Neuronal stem cell (in vitro differentiated cells): ENCODE measurements at regions not wholly inside any gene's neighbourhood (a gene's known extent, or its start where the extent isn't known, plus 50 kb on each side); places are given as distances from the start of the nearest gene placed in this dataset.
A peak's percentile ranks its signal among the peaks of the same experiment; 100 is the strongest.
"Not testable (repeated sequence)": the region's sequence is repeated elsewhere in the genome, so short reads cannot be mapped to it uniquely, and the experiment has no call there.

Experiments
- DNase-seq: peaks from one replicate; pipeline ENCODE4 v3.0.0-alpha.2; 2013; ENCODE audit warnings: low spot score
- H2AFZ ChIP-seq: one replicate; pipeline ENCODE4 v1.6.1; 2013; ENCODE audit warnings: mild to moderate bottlenecking, low read length, inconsistent platforms
- H2AK5ac ChIP-seq: 2 replicates; pipeline ENCODE4 v1.6.1; 2013; ENCODE audit warnings: low read depth, mild to moderate bottlenecking, inconsistent platforms, low read length, moderate library complexity, mixed read lengths
- H2BK120ac ChIP-seq: 2 replicates; pipeline ENCODE4 v1.6.1; 2013; ENCODE audit warnings: low read depth, mild to moderate bottlenecking, inconsistent platforms, low read length, moderate library complexity, mixed read lengths
- H2BK12ac ChIP-seq: one replicate; pipeline ENCODE4 v1.6.1; 2013; ENCODE audit warnings: low read length, inconsistent platforms
- H2BK15ac ChIP-seq: 2 replicates; pipeline ENCODE4 v1.6.1; 2013; ENCODE audit warnings: mild to moderate bottlenecking, low read length, inconsistent platforms, mixed read lengths
- H2BK5ac ChIP-seq: one replicate; pipeline ENCODE4 v1.6.1; 2013; ENCODE audit warnings: inconsistent platforms, mild to moderate bottlenecking, low read length, moderate library complexity
- H3K14ac ChIP-seq: one replicate; pipeline ENCODE4 v1.6.1; 2013; ENCODE audit warnings: low read length, inconsistent platforms
- H3K18ac ChIP-seq: 2 replicates; pipeline ENCODE4 v1.6.1; 2013; ENCODE audit warnings: low read length, inconsistent platforms
- H3K23ac ChIP-seq: 2 replicates; pipeline ENCODE4 v1.6.1; 2013; ENCODE audit warnings: low read depth, mild to moderate bottlenecking, mixed read lengths, low read length, inconsistent platforms; ENCODE audit not compliant: poor library complexity
- H3K27ac ChIP-seq: replicated peaks from 3 replicates; pipeline ENCODE4 v1.5.1; 2013; ENCODE audit warnings: low read length, inconsistent platforms
- H3K27me3 ChIP-seq, 3 experiments: 2 replicates each; pipeline ENCODE4 v1.6.1; 2013; ENCODE audit warnings: low read length in 3 of 3, mild to moderate bottlenecking in 2 of 3, inconsistent platforms in 1 of 3, low read depth in 1 of 3, mixed read lengths in 1 of 3, moderate library complexity in 1 of 3; ENCODE audit not compliant: control insufficient read depth in 3 of 3, insufficient read depth in 3 of 3
- H3K36me3 ChIP-seq, 2 donors: replicated peaks in 1 of 2; 2 replicates each; pipeline ENCODE4 v1.6.1; 2013; ENCODE audit warnings: low read length in 2 of 2; ENCODE audit not compliant: control insufficient read depth in 2 of 2, insufficient read depth in 2 of 2
- H3K4ac ChIP-seq: 2 replicates; pipeline ENCODE4 v1.6.1; 2013; ENCODE audit warnings: inconsistent platforms, mild to moderate bottlenecking, low read length, moderate library complexity
- H3K4me1 ChIP-seq, 2 donors: 1 replicate in 1 of 2; 2 replicates in 1 of 2; pipeline ENCODE4 v1.6.1; 2013; ENCODE audit warnings: low read length in 2 of 2, low read depth in 1 of 2; ENCODE audit not compliant: control insufficient read depth in 2 of 2, insufficient read depth in 1 of 2
- H3K4me2 ChIP-seq: one replicate; pipeline ENCODE4 v1.6.1; 2013; ENCODE audit warnings: mild to moderate bottlenecking, low read length, inconsistent platforms; ENCODE audit not compliant: insufficient read depth, poor library complexity, severe bottlenecking
- H3K4me3 ChIP-seq, 2 donors: 2 replicates each; pipeline ENCODE4 v1.5.1; 2013; ENCODE audit warnings: low read length in 2 of 2, mild to moderate bottlenecking in 2 of 2, inconsistent platforms in 1 of 2, moderate library complexity in 1 of 2
- H3K79me1 ChIP-seq: one replicate; pipeline ENCODE4 v1.6.1; 2013; ENCODE audit warnings: low read depth, mild to moderate bottlenecking, inconsistent platforms, low read length, moderate library complexity
- H3K9ac ChIP-seq: one replicate; pipeline ENCODE4 v1.6.1; 2013; ENCODE audit warnings: mild to moderate bottlenecking, low read depth, low read length, inconsistent platforms; ENCODE audit not compliant: poor library complexity
- H3K9me3 ChIP-seq, 2 donors: replicated peaks in 1 of 2; 2 replicates each; pipeline versions ENCODE3 to v1.6.1; 2013; ENCODE audit warnings: low read length in 2 of 2, mild to moderate bottlenecking in 2 of 2, inconsistent platforms in 1 of 2, low read depth in 1 of 2, mixed read lengths in 1 of 2, moderate library complexity in 1 of 2; ENCODE audit not compliant: control insufficient read depth in 2 of 2, insufficient read depth in 1 of 2
- H4K8ac ChIP-seq: one replicate; pipeline ENCODE4 v1.6.1; 2013; ENCODE audit warnings: low read depth, mild to moderate bottlenecking, inconsistent platforms, low read length, moderate library complexity
- H4K91ac ChIP-seq: one replicate; pipeline ENCODE4 v1.6.1; 2013; ENCODE audit warnings: low read length, low read depth, mild to moderate bottlenecking, inconsistent platforms; ENCODE audit not compliant: poor library complexity
- WGBS, 2 donors: extraction: QIAGEN DNeasy Blood & Tissue Kit; methylation state at CpG; one replicate each; pipeline ENCODE4 v1.1.7; 2013; ENCODE audit warnings: missing lambda C conversion rate in 2 of 2, mixed read lengths in 1 of 2; ENCODE audit not compliant: insufficient read length in 2 of 2, insufficient replicate concordance in 1 of 2; ENCODE audit errors: extremely low coverage in 2 of 2; 5-methylcytosine and 5-hydroxymethylcytosine counted together

DNA sequence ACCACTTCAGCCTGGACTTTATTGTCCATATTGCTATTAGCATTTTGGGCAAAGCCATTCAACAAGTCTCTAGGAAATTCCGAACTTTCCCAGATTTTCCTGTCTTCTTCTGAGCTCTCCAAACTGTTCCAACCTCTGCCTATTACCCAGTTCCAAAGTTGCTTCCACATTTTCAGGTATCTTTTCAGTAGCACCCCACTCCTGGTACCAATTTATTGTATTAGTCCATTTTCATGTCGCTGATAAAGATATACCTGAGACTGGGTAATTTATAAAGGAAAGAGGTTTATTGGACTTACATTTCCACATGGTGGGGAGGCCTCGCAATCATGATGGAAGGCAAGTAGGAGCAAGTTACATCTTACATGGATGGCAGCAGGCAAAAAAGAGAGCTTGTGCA, 90.1 kb downstream of the ANKEF1 start:
- DNase-seq, H2BK120ac ChIP-seq, H3K4me1 ChIP-seq, H3K27ac ChIP-seq, H3K27me3 ChIP-seq, H2BK15ac ChIP-seq, H3K14ac ChIP-seq, H3K4me3 ChIP-seq, H3K9ac ChIP-seq, H4K91ac ChIP-seq, H3K18ac ChIP-seq, H3K4ac ChIP-seq, H3K36me3 ChIP-seq, H3K79me1 ChIP-seq, H3K23ac ChIP-seq, H3K4me2 ChIP-seq, H2AFZ ChIP-seq, H2BK12ac ChIP-seq, H2BK5ac ChIP-seq, H3K9me3 ChIP-seq, H4K8ac ChIP-seq, H2AK5ac ChIP-seq: not testable (repeated sequence)
- no CpG with 5 or more reads among the region's 3 CpGs for WGBS, 2 donors

DNA sequence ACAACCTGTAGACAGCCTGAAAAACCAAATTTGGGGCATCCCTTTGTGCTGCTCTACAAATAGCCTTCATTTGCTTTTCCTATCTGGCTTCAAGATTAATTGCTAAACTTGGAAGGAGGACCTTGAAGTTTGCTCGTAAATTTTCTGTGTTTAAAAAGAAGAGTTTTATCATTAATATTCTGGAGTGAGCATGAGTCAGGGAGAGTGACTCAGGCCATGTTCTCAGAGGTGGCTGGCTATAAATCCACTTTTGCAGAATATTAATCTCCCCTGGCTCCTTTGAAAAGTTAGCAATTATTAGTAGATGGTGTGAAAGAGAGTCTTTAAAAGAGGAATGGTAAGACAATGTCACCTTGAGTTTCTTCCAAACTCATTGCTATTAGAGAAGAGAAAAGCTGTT, 91.0 kb downstream of the ANKEF1 start:
- Histone ChIP-seq H4K91ac (no peak overlapping the region), H2BK120ac (no peak overlapping the region)
- no CpG with 5 or more reads among the region's 1 CpG for WGBS, 2 donors

DNA sequence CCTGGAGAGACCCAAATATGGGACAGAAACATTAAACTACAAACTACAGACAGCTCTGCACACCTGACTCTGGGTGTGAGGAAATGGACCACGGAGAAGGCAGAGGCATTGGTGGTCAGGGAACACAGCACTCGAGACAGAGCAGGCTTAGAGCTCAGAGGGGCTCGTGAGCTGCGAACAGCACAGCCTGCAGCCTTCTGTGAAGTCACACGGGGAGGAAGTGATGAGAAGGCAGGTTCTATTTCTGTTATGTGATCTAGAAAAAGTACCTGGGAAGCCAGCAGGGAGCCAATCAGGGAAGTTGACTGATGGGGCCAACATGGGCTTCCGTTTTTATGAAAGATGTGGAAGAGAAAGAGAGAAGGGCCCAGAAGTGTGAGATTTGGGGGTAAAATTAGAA, 88.9 kb upstream of the SNAP25 start:
- Histone ChIP-seq H3K4me3 (no peak overlapping the region), H2AK5ac (no peak overlapping the region), H4K8ac (no peak overlapping the region), H3K9ac (no peak overlapping the region), H3K27ac (no peak overlapping the region), H3K18ac (no peak overlapping the region), H3K79me1 (no peaks in the 10 kb centered on the region), H2BK12ac (no peak overlapping the region), H3K4me2 (no peak overlapping the region), H3K4me1 (peaks cover 0 to 6% of the 10 kb centered on the region in 2 donors), H3K9me3 (no peaks in the 10 kb centered on the region), H2BK120ac (no peak overlapping the region), H3K14ac (no peak overlapping the region), H4K91ac (no peak overlapping the region), H2AFZ (no peak overlapping the region), H3K4ac (no peak overlapping the region), H3K27me3 (peaks cover 0 to 6% (median 0%) of the 10 kb centered on the region in 3 experiments), H2BK5ac (no peak overlapping the region), H3K36me3 (no peaks in the 10 kb centered on the region), H2BK15ac (no peak overlapping the region), H3K23ac (no peak overlapping the region)
- WGBS, 2 donors: no CpG with 5 or more reads among the region's 6 CpGs
- DNase-seq: no peak

More for the DNA sequence above, 91.0 kb downstream of the ANKEF1 start:
- Histone ChIP-seq H2BK5ac (no peak overlapping the region), H3K27me3 (peaks cover 0 to 3% (median 0%) of the 10 kb centered on the region in 3 experiments), H3K79me1 (no peaks in the 10 kb centered on the region), H3K9me3 (no peaks in the 10 kb centered on the region), H3K9ac (no peak overlapping the region), H3K14ac (no peak overlapping the region), H2BK12ac (no peak overlapping the region), H3K27ac (no peak overlapping the region), H3K4me2 (no peak overlapping the region), H3K36me3 (no peaks in the 10 kb centered on the region), H2AK5ac (no peak overlapping the region), H2BK15ac (no peak overlapping the region), H3K4ac (no peak overlapping the region), H3K4me1 (no peaks in the 10 kb centered on the region), H3K23ac (no peak overlapping the region), H3K4me3 (no peak overlapping the region), H2AFZ (no peak overlapping the region), H4K8ac (no peak overlapping the region), H3K18ac (no peak overlapping the region)
- no peak for DNase-seq

DNA sequence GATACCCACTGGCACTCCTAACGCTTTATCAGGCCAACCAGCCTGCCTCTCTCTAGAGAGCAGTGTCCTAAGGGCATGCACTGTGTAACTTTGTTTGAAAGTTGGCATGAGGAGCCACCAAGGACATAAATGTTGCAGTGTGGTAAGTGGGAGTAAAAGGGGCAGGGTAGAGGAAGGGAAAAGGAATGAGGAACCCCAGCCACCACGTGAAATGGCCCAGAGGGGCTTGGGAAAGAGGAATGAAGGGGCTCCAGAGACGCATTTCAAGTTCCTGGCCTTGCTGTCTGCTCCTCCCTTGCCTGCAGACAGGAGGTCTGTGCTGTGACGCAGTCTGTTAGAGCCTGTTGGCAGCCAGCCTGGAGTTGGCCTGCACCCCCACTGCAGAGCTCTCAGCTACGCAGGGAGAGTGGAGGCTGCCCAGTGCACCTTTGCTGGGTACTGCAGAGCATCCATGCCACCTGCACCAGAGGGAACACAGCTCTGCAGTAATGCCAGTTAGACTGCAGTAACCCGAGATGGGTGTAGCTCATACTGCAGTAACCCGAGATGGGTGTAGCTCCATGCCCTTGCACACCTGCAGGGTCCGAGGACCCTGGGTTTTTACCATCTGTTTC, 86.8 kb upstream of the SNAP25 start:
- no peak for DNase-seq
- H2BK5ac ChIP-seq: no peak overlapping the region

More for the DNA sequence above, 86.8 kb upstream of the SNAP25 start:
- H3K79me1 ChIP-seq: no peaks in the 10 kb centered on the region
- peak overlapping the region; percentile 53 for H3K18ac ChIP-seq
- no peaks in the 10 kb centered on the region for H3K9me3 ChIP-seq
- peaks cover 0 to 6% (median 0%) of the 10 kb centered on the region in 3 experiments for H3K27me3 ChIP-seq
- no peak overlapping the region for H2AFZ ChIP-seq
- no peak overlapping the region for H3K9ac ChIP-seq
- no peak overlapping the region for H4K8ac ChIP-seq
- no peak overlapping the region for H4K91ac ChIP-seq
- H3K36me3 ChIP-seq: no peaks in the 10 kb centered on the region
- H3K23ac ChIP-seq: no peak overlapping the region
- no peak overlapping the region for H3K4me2 ChIP-seq
- no peak overlapping the region for H2BK12ac ChIP-seq
- H2BK15ac ChIP-seq: no peak overlapping the region
- WGBS, 2 donors: no CpG with 5 or more reads among the region's 8 CpGs
- H3K27ac ChIP-seq: no peak overlapping the region
- H3K4me3 ChIP-seq: no peak overlapping the region
- no peak overlapping the region for H2AK5ac ChIP-seq
- H3K4me1 ChIP-seq: peaks cover 0 to 6% of the 10 kb centered on the region in 2 donors
- H3K4ac ChIP-seq: no peak overlapping the region
- H2BK120ac ChIP-seq: no peak overlapping the region
- peak overlapping the region; percentile 39 for H3K14ac ChIP-seq
